Glutamatergic neuron (in vitro differentiated cells): ENCODE measurements at regions not wholly inside any gene's neighbourhood (a gene's known extent, or its start where the extent isn't known, plus 50 kb on each side); places are given as distances from the start of the nearest gene placed in this dataset.

ENCODE experiments used
- DNase-seq: peaks from one replicate; pipeline ENCODE4 v3.0.0; 2022
- H3K27ac Mint-ChIP-seq: one replicate; pipeline ENCODE4 v1.8.0; 2020; ENCODE audit warnings: mild to moderate bottlenecking, mixed read lengths, inconsistent platforms; ENCODE audit not compliant: unreplicated experiment
- H3K27me3 Mint-ChIP-seq: one replicate; pipeline ENCODE4 v1.8.0; 2020; ENCODE audit warnings: mild to moderate bottlenecking, moderate library complexity, mixed read lengths, inconsistent platforms; ENCODE audit not compliant: unreplicated experiment
- H3K36me3 Mint-ChIP-seq: one replicate; pipeline ENCODE4 v1.8.0; 2020; ENCODE audit warnings: mild to moderate bottlenecking, mixed read lengths, inconsistent platforms; ENCODE audit not compliant: unreplicated experiment
- H3K4me1 Mint-ChIP-seq: one replicate; pipeline ENCODE4 v1.8.0; 2020; ENCODE audit warnings: mild to moderate bottlenecking, low read depth, mixed read lengths, inconsistent platforms; ENCODE audit not compliant: unreplicated experiment
- H3K4me3 Mint-ChIP-seq: one replicate; pipeline ENCODE4 v1.8.0; 2020; ENCODE audit warnings: mild to moderate bottlenecking, mixed read lengths, inconsistent platforms; ENCODE audit not compliant: unreplicated experiment
- H3K9me3 Mint-ChIP-seq: one replicate; pipeline ENCODE4 v1.8.0; 2020; ENCODE audit warnings: mild to moderate bottlenecking, moderate library complexity, mixed read lengths, inconsistent platforms; ENCODE audit not compliant: unreplicated experiment
- CTCF ChIP-seq: fragments of 200-600 bp; sonication (generic); IDR thresholded peaks from one replicate; pipeline ENCODE4 v1.5.0; 2021; ENCODE audit not compliant: partially characterized antibody, unreplicated experiment

GRCh38 chr14:62315631-62316030, 553.4 kb downstream of the SNAPC1 start:
- Mint-ChIP-seq H3K36me3 (no peaks in the 10 kb centered on the region), H3K27me3 (no peaks in the 10 kb centered on the region), H3K9me3 (no peaks in the 10 kb centered on the region), H3K27ac (no peak overlapping the region), H3K4me1 (no peaks in the 10 kb centered on the region), H3K4me3 (no peak overlapping the region)
- no peak for DNase-seq
- TF ChIP-seq CTCF: no peak

DNA sequence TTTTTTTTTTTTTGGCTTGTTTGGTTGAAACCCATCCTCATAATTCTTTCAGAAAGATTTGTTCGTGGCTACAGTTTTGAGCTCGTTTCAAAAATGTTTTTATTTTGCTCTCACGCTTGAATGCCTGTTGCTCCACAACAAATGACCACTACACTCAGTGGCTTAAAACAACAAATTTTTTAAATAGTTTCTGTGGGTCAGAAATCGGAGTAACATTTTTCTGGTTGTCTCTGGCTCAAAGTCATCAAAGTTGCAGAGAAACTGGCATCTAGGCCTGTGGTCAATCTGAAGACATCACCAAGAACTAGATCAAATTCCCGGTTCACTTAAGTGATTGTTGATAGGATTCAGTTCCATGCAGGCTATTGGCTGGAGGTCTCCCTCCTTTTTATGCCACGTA, 560.0 kb downstream of the SNAPC1 start:
- TF ChIP-seq CTCF: no peak
- Mint-ChIP-seq H3K4me1 (no peaks in the 10 kb centered on the region), H3K9me3 (no peaks in the 10 kb centered on the region), H3K36me3 (no peaks in the 10 kb centered on the region), H3K27ac (no peak overlapping the region), H3K27me3 (no peaks in the 10 kb centered on the region), H3K4me3 (no peak overlapping the region)
- DNase-seq: no peak

GRCh38 chr14:62329427-62329826, 567.2 kb downstream of the SNAPC1 start:
- H3K27ac Mint-ChIP-seq: no peak overlapping the region
- H3K36me3 Mint-ChIP-seq: no peaks in the 10 kb centered on the region
- H3K27me3 Mint-ChIP-seq: peaks cover under 1% of the 10 kb centered on the region
- no peak for DNase-seq
- H3K9me3 Mint-ChIP-seq: no peaks in the 10 kb centered on the region
- TF ChIP-seq CTCF: no peak
- no peak overlapping the region for H3K4me3 Mint-ChIP-seq
- H3K4me1 Mint-ChIP-seq: no peaks in the 10 kb centered on the region

DNA sequence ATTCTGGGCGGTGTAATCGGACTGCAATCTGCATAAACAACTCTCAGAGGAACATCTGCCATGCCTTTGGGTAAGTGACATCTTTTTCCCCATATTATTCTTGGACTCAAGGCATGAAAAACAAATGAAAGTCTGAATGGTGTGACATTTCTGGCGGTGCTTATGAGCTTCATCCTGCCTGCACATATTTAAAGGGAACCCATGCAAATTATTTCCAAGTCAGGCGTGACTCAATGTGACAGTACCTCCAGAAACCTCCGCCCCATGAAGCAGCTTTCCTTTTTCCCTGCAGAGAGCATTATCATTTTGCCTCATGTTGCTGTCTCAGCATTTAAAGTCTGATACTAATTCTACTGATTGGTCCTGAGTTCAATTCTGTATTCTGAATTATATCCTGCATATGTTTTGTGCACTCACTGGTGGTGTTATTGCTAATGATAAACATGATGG, 585.4 kb downstream of the SNAPC1 start:
- peaks cover 5% of the 10 kb centered on the region for H3K4me1 Mint-ChIP-seq
- H3K9me3 Mint-ChIP-seq: no peaks in the 10 kb centered on the region

DNA sequence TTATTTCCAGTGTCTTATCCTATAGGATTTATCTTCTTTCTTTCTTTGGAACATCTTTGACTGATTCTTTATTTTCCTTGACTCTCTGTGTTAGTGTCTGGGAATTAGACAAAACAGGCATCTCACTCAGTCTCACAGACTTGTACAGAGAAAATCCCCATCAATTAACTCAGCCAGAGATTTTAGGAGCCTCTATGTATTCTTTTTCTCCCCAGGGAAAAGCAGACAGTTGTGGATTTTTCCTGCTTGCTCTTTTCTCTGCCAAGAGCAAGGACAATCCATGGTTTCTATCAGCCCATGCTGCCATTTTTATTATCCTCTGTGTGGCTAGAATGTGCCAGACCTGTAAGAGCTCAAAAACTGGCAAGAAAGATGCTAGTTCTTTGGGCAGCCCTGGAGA, 595.1 kb downstream of the SNAPC1 start:
- no peak for TF ChIP-seq CTCF
- no peak overlapping the region for H3K27ac Mint-ChIP-seq
- no peak overlapping the region for H3K4me3 Mint-ChIP-seq
- no peaks in the 10 kb centered on the region for H3K9me3 Mint-ChIP-seq
- peaks cover 7% of the 10 kb centered on the region for H3K36me3 Mint-ChIP-seq
- H3K27me3 Mint-ChIP-seq: no peaks in the 10 kb centered on the region
- DNase-seq: no peak
- H3K4me1 Mint-ChIP-seq: peaks cover 1% of the 10 kb centered on the region

More for the DNA sequence above, 585.4 kb downstream of the SNAPC1 start:
- DNase-seq: no peak
- Mint-ChIP-seq H3K36me3 (peaks cover 4% of the 10 kb centered on the region), H3K4me3 (no peak overlapping the region), H3K27ac (no peak overlapping the region), H3K27me3 (no peaks in the 10 kb centered on the region)
- no peak for TF ChIP-seq CTCF
